HG03097 (cell line): ENCODE measurements at regions not wholly inside any gene's neighbourhood (a gene's known extent, or its start where the extent isn't known, plus 50 kb on each side); places are given as distances from the start of the nearest gene placed in this dataset.

Source experiments
- ATAC-seq: cut with Tn5 transposase; IDR thresholded peaks from one replicate; pipeline ENCODE4 v1.9.1; 2021; ENCODE audit not compliant: unreplicated experiment, low FRiP score

GRCh38 chr10:131725581-131726069, 175.2 kb upstream of the PPP2R2D start:
- ATAC-seq = no peak

- ATAC-seq = no peak
Observed at GRCh38 chr10:131726076-131726880, 174.5 kb upstream of the PPP2R2D start.

GRCh38 chr10:131726967-131727366, 173.8 kb upstream of the PPP2R2D start:
- ATAC-seq = no peak

GRCh38 chr10:131727560-131727959, 173.2 kb upstream of the PPP2R2D start:
- ATAC-seq = no peak

GRCh38 chr10:131728286-131729228, 172.3 kb upstream of the PPP2R2D start:
- ATAC-seq = no peak

GRCh38 chr10:131729361-131729760, 171.4 kb upstream of the PPP2R2D start:
- no peak for ATAC-seq

GRCh38 chr10:131729938-131730660, 170.7 kb upstream of the PPP2R2D start:
- no peak for ATAC-seq

GRCh38 chr10:131730771-131731497, 169.9 kb upstream of the PPP2R2D start:
- ATAC-seq = no peak

- ATAC-seq = no peak
Observed at GRCh38 chr10:131731780-131732630, 168.8 kb upstream of the PPP2R2D start.

GRCh38 chr10:131732631-131733127, 168.1 kb upstream of the PPP2R2D start:
- no peak for ATAC-seq

- ATAC-seq = no peak
Observed at GRCh38 chr10:131733596-131733995, 167.2 kb upstream of the PPP2R2D start.

- no peak for ATAC-seq
Observed at GRCh38 chr10:131735577-131735976, 165.2 kb upstream of the PPP2R2D start.

GRCh38 chr10:131736321-131736980, 164.4 kb upstream of the PPP2R2D start:
- ATAC-seq = no peak

GRCh38 chr10:131737543-131738395, 163.0 kb upstream of the PPP2R2D start:
- ATAC-seq = no peak

GRCh38 chr10:131738396-131738735, 162.4 kb upstream of the PPP2R2D start:
- no peak for ATAC-seq

- no peak for ATAC-seq
Observed at GRCh38 chr10:131739206-131739605, 161.6 kb upstream of the PPP2R2D start.

- no peak for ATAC-seq
Observed at GRCh38 chr10:131742500-131742951, 158.3 kb upstream of the PPP2R2D start.
